ENCODE measurements at regions not wholly inside any gene's neighbourhood (a gene's known extent, or its start where the extent isn't known, plus 50 kb on each side); places are given as distances from the start of the nearest gene placed in this dataset.

DNA sequence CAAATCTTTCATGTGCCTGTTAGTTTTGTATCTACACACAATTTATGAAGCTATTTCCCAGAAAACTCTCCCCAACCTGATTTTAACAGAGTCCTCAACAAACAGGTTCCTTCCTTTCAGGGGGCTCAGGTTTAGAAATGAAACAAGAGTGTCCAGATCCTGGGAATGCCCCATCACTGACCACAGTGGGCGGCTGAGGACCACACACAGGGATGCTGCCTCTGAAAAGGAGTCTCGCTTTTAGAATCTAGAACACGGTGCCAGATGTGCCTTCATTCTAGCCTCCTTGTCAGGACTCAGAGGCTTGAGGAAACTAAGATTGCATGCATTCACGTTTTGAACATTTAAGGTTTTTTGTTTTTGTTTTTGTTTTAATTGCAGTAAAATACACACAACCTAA lies 115.0 kb downstream of the FOXB1 start:
- DNase-seq (no peak), ATAC-seq (no peak)
- peaks cover 0 to 17% (median 9%) of the 10 kb centered on the region in 7 donors for H3K4me1 Mint-ChIP-seq
- no peak overlapping the region for H3K27ac Mint-ChIP-seq
- H3K4me3 ChIP-seq (ENCODE audit: low read length), result no peak overlapping the region
- intact Hi-C loops (cut with micrococcal nuclease), result no loop called here
- no peak overlapping the region for H3K4me3 Mint-ChIP-seq
- H3K27me3 ChIP-seq (ENCODE audit: control insufficient read depth in 2 of 2, insufficient read depth in 2 of 2, low read length in 2 of 2), result no peaks in the 10 kb centered on the region
- H3K36me3 ChIP-seq (ENCODE audit: control insufficient read depth in 2 of 3, insufficient read depth in 3 of 3, low read length in 3 of 3), result no peaks in the 10 kb centered on the region
- no peak overlapping the region for H3K27ac ChIP-seq (ENCODE audit: low read depth, low read length)
- H3K27me3 Mint-ChIP-seq, result peaks cover 0 to 8% (median 3%) of the 10 kb centered on the region in 5 donors
- H3K4me1 ChIP-seq (ENCODE audit: control insufficient read depth in 2 of 2, insufficient read depth in 2 of 2, low read length in 2 of 2), result no peaks in the 10 kb centered on the region
- ChIA-PET POLR2A (no interaction called here), CTCF (no interaction called here)
- no peaks in the 10 kb centered on the region for H3K36me3 Mint-ChIP-seq
- H3K9me3 ChIP-seq (ENCODE audit: control insufficient read depth in 2 of 3, low read length in 3 of 3), result no peaks in the 10 kb centered on the region
- no peaks in the 10 kb centered on the region for H3K9me3 Mint-ChIP-seq

DNA sequence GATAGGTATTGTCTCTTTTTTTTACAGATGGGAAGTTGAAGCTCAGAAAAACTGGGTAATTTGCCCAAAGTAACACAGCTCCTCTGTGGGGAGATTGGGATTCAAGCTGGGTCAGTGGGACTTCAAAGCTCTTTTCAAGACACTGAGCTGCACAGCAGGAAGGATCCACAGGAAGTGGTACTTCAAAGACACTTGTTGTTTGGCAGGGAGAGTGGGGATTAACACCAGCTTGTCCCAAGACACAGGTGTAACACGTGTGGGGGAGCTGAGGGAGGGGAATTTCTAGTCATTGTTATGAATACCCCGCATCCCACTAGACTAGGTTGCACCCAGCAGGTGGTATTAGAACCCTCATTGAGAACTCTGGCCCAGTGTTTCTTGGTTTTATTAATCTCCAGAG lies 116.0 kb downstream of the FOXB1 start:
- H3K27me3 Mint-ChIP-seq, result peaks cover 0 to 9% (median 3%) of the 10 kb centered on the region in 5 donors
- no peak overlapping the region for H3K4me3 Mint-ChIP-seq
- intact Hi-C loops (cut with micrococcal nuclease), result no loop called here
- DNase-seq (no peak), ATAC-seq (no peak)
- H3K4me1 Mint-ChIP-seq, result peaks cover 0 to 27% (median 17%) of the 10 kb centered on the region in 7 donors
- Histone ChIP-seq H3K9me3 (ENCODE audit: control insufficient read depth in 2 of 3, low read length in 3 of 3) (no peaks in the 10 kb centered on the region), H3K4me1 (ENCODE audit: control insufficient read depth in 2 of 2, insufficient read depth in 2 of 2, low read length in 2 of 2) (no peaks in the 10 kb centered on the region), H3K27ac (ENCODE audit: low read depth, low read length) (no peak overlapping the region), H3K4me3 (ENCODE audit: low read length) (no peak overlapping the region), H3K36me3 (ENCODE audit: control insufficient read depth in 2 of 3, insufficient read depth in 3 of 3, low read length in 3 of 3) (no peaks in the 10 kb centered on the region), H3K27me3 (ENCODE audit: control insufficient read depth in 2 of 2, insufficient read depth in 2 of 2, low read length in 2 of 2) (no peaks in the 10 kb centered on the region)
- POLR2A ChIA-PET, result no interaction called here
- CTCF ChIA-PET, result interaction anchor here (0.6 to 1.2 kb wide), 2 partner anchors 247 to 369 kb away, joined by 3 read pairs; no protein-coding TSS in a partner anchor
- no peaks in the 10 kb centered on the region for H3K9me3 Mint-ChIP-seq
- no peaks in the 10 kb centered on the region for H3K36me3 Mint-ChIP-seq
- peak overlapping the region in 2 of 9 donors; percentile 8 to 10 for H3K27ac Mint-ChIP-seq

DNA sequence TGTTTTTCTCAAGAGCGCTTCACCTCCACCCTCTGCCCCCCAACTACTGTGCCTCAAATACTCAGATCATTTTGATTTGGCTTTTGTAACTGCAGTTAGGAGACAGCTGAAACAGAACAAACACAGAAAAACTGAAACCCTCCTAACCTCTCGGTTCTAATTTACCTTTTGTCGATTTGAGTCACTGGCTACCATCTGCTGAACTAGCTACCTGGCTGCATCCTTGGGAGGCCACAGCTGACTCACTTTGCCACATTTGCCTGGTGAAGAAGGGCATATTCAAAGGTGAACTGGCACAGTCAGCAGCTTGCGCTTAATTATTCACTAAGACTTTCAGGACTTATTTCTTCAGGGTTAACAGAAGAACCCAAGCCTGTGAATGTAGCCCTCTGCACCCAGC lies 117.7 kb downstream of the FOXB1 start:
- ChIA-PET POLR2A (interaction anchor here (0.9 kb wide), 1 partner anchor 149 kb away, joined by 3 read pairs; no protein-coding TSS in a partner anchor), CTCF (no interaction called here)
- Histone ChIP-seq H3K4me1 (ENCODE audit: control insufficient read depth in 2 of 2, insufficient read depth in 2 of 2, low read length in 2 of 2) (peaks cover 2 to 7% of the 10 kb centered on the region in 2 donors), H3K36me3 (ENCODE audit: control insufficient read depth in 2 of 3, insufficient read depth in 3 of 3, low read length in 3 of 3) (no peaks in the 10 kb centered on the region), H3K9me3 (ENCODE audit: control insufficient read depth in 2 of 3, low read length in 3 of 3) (no peaks in the 10 kb centered on the region), H3K27ac (ENCODE audit: low read depth, low read length) (no peak overlapping the region), H3K4me3 (ENCODE audit: low read length) (no peak overlapping the region), H3K27me3 (ENCODE audit: control insufficient read depth in 2 of 2, insufficient read depth in 2 of 2, low read length in 2 of 2) (no peaks in the 10 kb centered on the region)
- Mint-ChIP-seq H3K4me1 (peaks cover 6 to 45% (median 24%) of the 10 kb centered on the region in 7 donors), H3K4me3 (no peak overlapping the region), H3K36me3 (no peaks in the 10 kb centered on the region), H3K27me3 (peaks cover 0 to 5% (median 3%) of the 10 kb centered on the region in 5 donors), H3K27ac (no peak overlapping the region), H3K9me3 (no peaks in the 10 kb centered on the region)
- ATAC-seq (no peak), DNase-seq (no peak)
- intact Hi-C loops (cut with micrococcal nuclease), result no loop called here

DNA sequence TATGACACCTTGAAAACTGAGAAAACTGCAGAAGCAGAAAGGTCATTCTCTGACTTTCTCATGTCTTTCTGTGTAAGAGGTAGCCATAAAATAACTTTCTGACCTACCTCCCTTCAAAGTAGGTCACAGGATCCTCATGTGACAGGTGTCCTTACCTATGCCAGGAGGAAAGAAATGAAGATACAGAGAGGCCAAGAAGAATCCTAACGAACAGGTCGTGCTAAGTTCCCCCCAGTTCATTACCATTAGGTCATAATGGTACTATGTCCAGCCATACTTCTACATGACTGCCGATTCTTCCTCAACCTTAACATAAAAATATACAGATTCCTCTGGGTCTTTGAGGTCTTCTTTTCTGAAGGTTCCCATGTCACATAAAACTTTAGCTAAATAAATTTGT lies 118.6 kb downstream of the FOXB1 start:
- Mint-ChIP-seq H3K27me3 (peaks cover 0 to 5% (median 2%) of the 10 kb centered on the region in 5 donors), H3K4me3 (no peak overlapping the region), H3K9me3 (no peaks in the 10 kb centered on the region), H3K27ac (no peak overlapping the region), H3K36me3 (no peaks in the 10 kb centered on the region), H3K4me1 (peaks cover 8 to 53% (median 33%) of the 10 kb centered on the region in 7 donors)
- no peak overlapping the region for H3K27ac ChIP-seq (ENCODE audit: low read depth, low read length)
- H3K4me3 ChIP-seq (ENCODE audit: low read length), result no peak overlapping the region
- POLR2A ChIA-PET, result no interaction called here
- no peaks in the 10 kb centered on the region for H3K27me3 ChIP-seq (ENCODE audit: control insufficient read depth in 2 of 2, insufficient read depth in 2 of 2, low read length in 2 of 2)
- H3K9me3 ChIP-seq (ENCODE audit: control insufficient read depth in 2 of 3, low read length in 3 of 3), result no peaks in the 10 kb centered on the region
- CTCF ChIA-PET, result interaction anchor here (0.9 kb wide), 1 partner anchor 205 kb away, joined by 3 read pairs; no protein-coding TSS in a partner anchor
- DNase-seq (no peak), ATAC-seq (no peak)
- no peaks in the 10 kb centered on the region for H3K36me3 ChIP-seq (ENCODE audit: control insufficient read depth in 2 of 3, insufficient read depth in 3 of 3, low read length in 3 of 3)
- intact Hi-C loops (cut with micrococcal nuclease), result no loop called here
- H3K4me1 ChIP-seq (ENCODE audit: control insufficient read depth in 2 of 2, insufficient read depth in 2 of 2, low read length in 2 of 2), result peaks cover 7 to 12% of the 10 kb centered on the region in 2 donors

DNA sequence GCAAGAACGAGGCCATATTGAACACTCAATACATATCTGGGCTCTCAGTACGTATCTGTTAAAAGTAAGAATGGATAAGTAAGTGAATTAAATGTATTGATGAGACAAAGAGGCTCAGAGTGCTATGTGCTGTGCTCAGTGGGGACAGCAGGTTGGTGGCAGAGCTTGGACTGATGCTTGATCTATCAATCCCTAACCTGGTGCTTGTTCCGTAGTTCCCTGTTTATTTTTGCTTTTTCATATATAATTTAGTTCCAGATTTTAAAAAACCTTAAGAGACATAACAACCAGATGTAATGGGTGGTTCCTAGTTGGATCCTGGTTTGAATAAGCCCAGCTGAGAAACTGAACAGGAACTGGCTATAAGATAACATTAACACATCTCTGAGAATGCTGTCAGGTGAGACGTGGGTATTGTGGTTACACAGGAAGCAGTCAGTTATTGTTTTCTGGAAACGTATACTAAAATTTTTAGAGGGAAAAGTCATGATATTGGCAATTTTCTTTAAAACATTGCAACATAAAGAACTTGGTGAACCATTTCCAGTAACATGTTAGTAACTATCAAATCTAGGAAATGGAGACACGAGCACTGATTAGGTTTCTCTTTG lies 120.5 kb downstream of the FOXB1 start:
- DNase-seq (peak in 1 of 9 donors; percentile 10), ATAC-seq (no peak)

DNA sequence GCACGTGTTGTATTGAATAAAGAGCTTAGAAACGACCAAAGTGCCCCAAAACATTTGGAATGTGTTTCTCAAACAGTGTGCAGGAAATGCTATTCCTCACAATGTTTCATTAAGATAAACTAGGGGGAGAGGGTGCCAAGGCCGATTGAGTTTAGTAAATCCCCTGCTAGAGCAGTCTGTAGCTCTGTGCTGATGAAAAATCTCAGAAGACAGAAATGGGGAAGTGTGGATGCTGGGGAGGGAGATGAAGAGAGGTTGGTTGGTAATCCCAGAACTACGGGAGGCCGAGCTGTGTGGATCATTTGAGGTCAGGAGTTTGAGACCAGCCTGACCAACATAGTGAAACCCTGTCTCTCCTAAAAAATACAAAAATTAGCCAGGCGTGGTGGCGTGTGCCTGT lies 121.2 kb downstream of the FOXB1 start:
- no peak overlapping the region for H3K4me3 ChIP-seq (ENCODE audit: low read length)
- ATAC-seq (no peak), DNase-seq (no peak)
- peak overlapping the region in 3 of 10 donors; percentile 21 to 52 (median 26) for H3K4me3 Mint-ChIP-seq
- H3K36me3 Mint-ChIP-seq, result no peaks in the 10 kb centered on the region
- no peaks in the 10 kb centered on the region for H3K9me3 ChIP-seq (ENCODE audit: control insufficient read depth in 2 of 3, low read length in 3 of 3)
- peaks cover 12 to 21% of the 10 kb centered on the region in 2 donors for H3K4me1 ChIP-seq (ENCODE audit: control insufficient read depth in 2 of 2, insufficient read depth in 2 of 2, low read length in 2 of 2)
- ChIA-PET CTCF (interaction anchor here (0.6 to 2.2 kb wide), 3 partner anchors 208 to 383 kb away, joined by 3 to 8 read pairs (median 4); no protein-coding TSS in a partner anchor), POLR2A (interaction anchor here (1.3 kb wide), 1 partner anchor 9 kb away, joined by 3 read pairs; no protein-coding TSS in a partner anchor)
- H3K27me3 Mint-ChIP-seq, result peaks cover 0 to 3% (median 0%) of the 10 kb centered on the region in 5 donors
- no peak overlapping the region for H3K27ac ChIP-seq (ENCODE audit: low read depth, low read length)
- no peaks in the 10 kb centered on the region for H3K36me3 ChIP-seq (ENCODE audit: control insufficient read depth in 2 of 3, insufficient read depth in 3 of 3, low read length in 3 of 3)
- no peaks in the 10 kb centered on the region for H3K27me3 ChIP-seq (ENCODE audit: control insufficient read depth in 2 of 2, insufficient read depth in 2 of 2, low read length in 2 of 2)
- H3K9me3 Mint-ChIP-seq, result no peaks in the 10 kb centered on the region
- peaks cover 10 to 62% (median 44%) of the 10 kb centered on the region in 7 donors for H3K4me1 Mint-ChIP-seq
- H3K27ac Mint-ChIP-seq, result peak overlapping the region in 8 of 9 donors; percentile 13 to 96 (median 83)
- intact Hi-C loops (cut with micrococcal nuclease), result loop anchor here in 1 of 2 donors (5.0 kb wide), 1 partner anchor 208 kb away; no protein-coding TSS in a partner anchor

More for the DNA sequence above, 120.5 kb downstream of the FOXB1 start:
- no peaks in the 10 kb centered on the region for H3K36me3 ChIP-seq (ENCODE audit: control insufficient read depth in 2 of 3, insufficient read depth in 3 of 3, low read length in 3 of 3)
- ChIA-PET CTCF (interaction anchor here (1.4 to 2.2 kb wide), 2 partner anchors 207 to 374 kb away, joined by 4 to 8 read pairs; no protein-coding TSS in a partner anchor), POLR2A (interaction anchor here (1.3 kb wide), 1 partner anchor 8 kb away, joined by 3 read pairs; no protein-coding TSS in a partner anchor)
- intact Hi-C loops (cut with micrococcal nuclease), result loop anchor here in 1 of 2 donors (5.0 kb wide), 1 partner anchor 207 kb away; no protein-coding TSS in a partner anchor
- H3K4me1 ChIP-seq (ENCODE audit: control insufficient read depth in 2 of 2, insufficient read depth in 2 of 2, low read length in 2 of 2), result peaks cover 12 to 21% of the 10 kb centered on the region in 2 donors
- Mint-ChIP-seq H3K4me1 (peaks cover 10 to 66% (median 44%) of the 10 kb centered on the region in 7 donors), H3K27ac (peak overlapping the region in 6 of 9 donors; percentile 14 to 89 (median 39)), H3K4me3 (peak overlapping the region in 2 of 10 donors; percentile 14 to 26), H3K27me3 (peaks cover 0 to 3% (median 0%) of the 10 kb centered on the region in 5 donors), H3K9me3 (no peaks in the 10 kb centered on the region), H3K36me3 (no peaks in the 10 kb centered on the region)
- no peak overlapping the region for H3K4me3 ChIP-seq (ENCODE audit: low read length)
- H3K27me3 ChIP-seq (ENCODE audit: control insufficient read depth in 2 of 2, insufficient read depth in 2 of 2, low read length in 2 of 2), result no peaks in the 10 kb centered on the region
- H3K27ac ChIP-seq (ENCODE audit: low read depth, low read length), result no peak overlapping the region
- no peaks in the 10 kb centered on the region for H3K9me3 ChIP-seq (ENCODE audit: control insufficient read depth in 2 of 3, low read length in 3 of 3)
